ENCODE measurements at regions not wholly inside any gene's neighbourhood (a gene's known extent, or its start where the extent isn't known, plus 50 kb on each side); places are given as distances from the start of the nearest gene placed in this dataset.

DNA sequence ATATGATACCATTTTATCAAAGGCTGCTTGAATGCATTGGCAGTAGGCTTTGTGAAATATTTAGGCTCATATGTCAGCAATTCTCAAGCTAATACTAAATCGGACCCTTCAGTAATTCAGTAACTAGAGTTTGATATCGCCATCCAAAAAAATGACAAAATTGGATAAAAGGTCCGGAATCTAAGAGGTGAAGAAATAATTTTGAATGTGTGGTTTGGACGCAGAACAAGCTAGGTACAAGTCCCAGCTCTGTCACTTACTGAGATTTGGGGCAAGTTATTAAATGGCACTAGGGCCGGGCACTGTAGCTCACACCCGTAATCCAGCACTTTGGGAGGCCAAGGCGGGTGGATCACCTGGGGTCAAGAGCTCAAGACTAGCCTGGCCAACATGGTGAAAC is 956.5 kb downstream of the CDH11 start:
- TF ChIP-seq FOXP2 (optimal IDR thresholded peaks at IDR 0.05; ENCODE audit: borderline replicate concordance, extremely low read depth, extremely low read length, insufficient read depth) (no peak), TAF1 (IDR thresholded peaks at IDR 0.05; ENCODE audit: borderline replicate concordance, insufficient read depth, low read length) (no peak), SIN3A (IDR thresholded peaks at IDR 0.05; ENCODE audit: borderline replicate concordance, insufficient read depth, low read length) (no peak), POLR2AphosphoS5 (IDR thresholded peaks at IDR 0.05; ENCODE audit: low read depth, low read length) (no peak)
- TF ChIP-seq, protein P1, sequence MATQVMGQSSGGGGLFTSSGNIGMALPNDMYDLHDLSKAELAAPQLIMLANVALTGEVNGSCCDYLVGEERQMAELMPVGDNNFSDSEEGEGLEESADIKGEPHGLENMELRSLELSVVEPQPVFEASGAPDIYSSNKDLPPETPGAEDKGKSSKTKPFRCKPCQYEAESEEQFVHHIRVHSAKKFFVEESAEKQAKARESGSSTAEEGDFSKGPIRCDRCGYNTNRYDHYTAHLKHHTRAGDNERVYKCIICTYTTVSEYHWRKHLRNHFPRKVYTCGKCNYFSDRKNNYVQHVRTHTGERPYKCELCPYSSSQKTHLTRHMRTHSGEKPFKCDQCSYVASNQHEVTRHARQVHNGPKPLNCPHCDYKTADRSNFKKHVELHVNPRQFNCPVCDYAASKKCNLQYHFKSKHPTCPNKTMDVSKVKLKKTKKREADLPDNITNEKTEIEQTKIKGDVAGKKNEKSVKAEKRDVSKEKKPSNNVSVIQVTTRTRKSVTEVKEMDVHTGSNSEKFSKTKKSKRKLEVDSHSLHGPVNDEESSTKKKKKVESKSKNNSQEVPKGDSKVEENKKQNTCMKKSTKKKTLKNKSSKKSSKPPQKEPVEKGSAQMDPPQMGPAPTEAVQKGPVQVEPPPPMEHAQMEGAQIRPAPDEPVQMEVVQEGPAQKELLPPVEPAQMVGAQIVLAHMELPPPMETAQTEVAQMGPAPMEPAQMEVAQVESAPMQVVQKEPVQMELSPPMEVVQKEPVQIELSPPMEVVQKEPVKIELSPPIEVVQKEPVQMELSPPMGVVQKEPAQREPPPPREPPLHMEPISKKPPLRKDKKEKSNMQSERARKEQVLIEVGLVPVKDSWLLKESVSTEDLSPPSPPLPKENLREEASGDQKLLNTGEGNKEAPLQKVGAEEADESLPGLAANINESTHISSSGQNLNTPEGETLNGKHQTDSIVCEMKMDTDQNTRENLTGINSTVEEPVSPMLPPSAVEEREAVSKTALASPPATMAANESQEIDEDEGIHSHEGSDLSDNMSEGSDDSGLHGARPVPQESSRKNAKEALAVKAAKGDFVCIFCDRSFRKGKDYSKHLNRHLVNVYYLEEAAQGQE (IDR thresholded peaks at IDR 0.05; ENCODE audit: insufficient read depth in 1 of 2, low read depth in 2 of 2, low read length in 2 of 2): no peak

DNA sequence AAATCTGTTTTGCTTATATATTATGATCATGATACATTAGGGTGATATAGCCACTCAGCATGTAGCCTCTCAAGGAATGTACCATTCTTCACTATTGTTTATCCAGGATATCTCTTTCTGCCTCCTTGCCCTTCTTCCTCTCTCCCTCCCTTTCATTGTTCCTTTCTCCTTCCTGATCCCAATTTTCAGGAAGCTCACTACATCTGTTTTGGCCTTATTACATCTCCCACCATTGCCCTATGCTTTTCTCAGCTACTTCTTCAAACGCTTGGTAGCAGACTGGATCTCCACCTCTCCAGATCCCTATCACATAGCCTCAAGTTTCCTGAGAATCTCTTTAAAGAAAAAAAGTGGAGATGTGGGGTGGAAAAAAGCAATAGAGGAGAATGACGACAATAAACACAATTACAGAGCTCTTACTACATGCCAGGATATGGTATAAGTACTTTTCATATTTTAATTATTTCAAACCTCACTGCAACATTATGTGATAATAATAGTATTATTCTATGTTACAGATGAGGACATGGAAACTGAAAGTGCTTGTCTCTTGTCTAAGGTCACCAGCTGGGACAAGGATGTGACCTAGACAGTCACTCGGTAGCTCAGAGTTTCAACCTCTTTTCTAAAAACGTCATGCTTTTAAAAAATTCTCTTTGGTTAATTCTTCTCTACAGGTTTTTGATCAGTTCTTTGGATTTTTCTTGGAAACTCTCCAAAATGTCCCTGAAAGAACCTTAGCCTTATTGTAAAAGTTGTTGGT is 959.1 kb downstream of the CDH11 start:
- no peak for TF ChIP-seq FOXP2 (optimal IDR thresholded peaks at IDR 0.05; ENCODE audit: borderline replicate concordance, extremely low read depth, extremely low read length, insufficient read depth)
- TF ChIP-seq POLR2AphosphoS5 (IDR thresholded peaks at IDR 0.05; ENCODE audit: low read depth, low read length): no peak
- no peak for TF ChIP-seq TAF1 (IDR thresholded peaks at IDR 0.05; ENCODE audit: borderline replicate concordance, insufficient read depth, low read length)
- TF ChIP-seq, protein P1 (IDR thresholded peaks at IDR 0.05; ENCODE audit: insufficient read depth in 1 of 2, low read depth in 2 of 2, low read length in 2 of 2): no peak
- no peak for TF ChIP-seq SIN3A (IDR thresholded peaks at IDR 0.05; ENCODE audit: borderline replicate concordance, insufficient read depth, low read length)

DNA sequence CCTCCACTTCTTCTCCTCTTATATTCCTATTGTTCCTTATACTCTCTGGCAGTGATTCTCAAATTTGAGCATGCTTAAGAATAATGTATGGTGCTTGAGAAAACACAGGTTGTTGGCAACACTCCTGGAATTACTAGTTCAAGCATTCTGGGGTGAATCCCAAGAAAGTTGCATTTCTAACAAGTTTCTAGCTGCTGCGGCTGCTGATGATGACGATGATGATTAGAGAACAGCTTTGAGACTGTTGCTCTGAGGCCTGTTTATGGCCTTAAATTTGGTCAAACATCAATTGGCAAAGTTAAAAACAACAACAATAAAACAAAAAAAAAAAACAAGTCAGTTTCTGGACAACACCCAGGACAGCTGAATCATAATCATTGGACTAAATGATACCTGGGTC is 961.9 kb downstream of the CDH11 start:
- no peak for TF ChIP-seq POLR2AphosphoS5 (IDR thresholded peaks at IDR 0.05; ENCODE audit: low read depth, low read length)
- TF ChIP-seq, protein P1 (IDR thresholded peaks at IDR 0.05; ENCODE audit: insufficient read depth in 1 of 2, low read depth in 2 of 2, low read length in 2 of 2): no peak
- no peak for TF ChIP-seq FOXP2 (optimal IDR thresholded peaks at IDR 0.05; ENCODE audit: borderline replicate concordance, extremely low read depth, extremely low read length, insufficient read depth)
- TF ChIP-seq TAF1 (IDR thresholded peaks at IDR 0.05; ENCODE audit: borderline replicate concordance, insufficient read depth, low read length): no peak
- TF ChIP-seq SIN3A (IDR thresholded peaks at IDR 0.05; ENCODE audit: borderline replicate concordance, insufficient read depth, low read length): no peak

DNA sequence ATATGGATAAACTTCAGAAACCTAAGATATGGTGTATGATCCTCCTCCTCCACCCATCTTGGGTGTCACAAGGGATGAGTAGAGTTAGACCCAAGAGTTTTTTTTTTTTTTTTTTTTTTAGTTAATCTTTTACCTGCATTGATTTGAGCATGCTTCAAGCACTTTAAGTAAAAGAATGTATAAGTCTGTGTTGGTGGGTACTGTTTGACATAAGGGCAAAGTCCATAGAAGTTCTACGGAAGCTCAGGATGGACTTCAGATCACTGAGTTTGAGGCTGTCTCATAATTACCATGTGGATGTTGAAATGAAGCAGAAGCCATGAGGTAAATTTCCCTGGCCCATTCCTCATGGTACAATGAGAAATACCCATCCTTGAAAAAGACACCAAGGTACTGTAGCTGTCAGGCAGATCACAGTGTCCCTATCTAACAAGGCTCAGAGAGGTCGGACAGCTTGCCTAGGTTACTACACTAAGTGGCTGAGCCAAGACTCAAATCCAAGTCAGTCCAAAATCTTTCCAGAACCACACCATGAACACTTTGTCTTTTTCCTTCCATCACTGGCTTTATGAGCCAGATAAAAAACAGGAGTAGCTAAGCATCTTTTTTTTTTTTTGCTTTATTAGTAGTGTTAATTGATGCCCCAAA is 962.8 kb downstream of the CDH11 start:
- no peak for TF ChIP-seq TAF1 (IDR thresholded peaks at IDR 0.05; ENCODE audit: borderline replicate concordance, insufficient read depth, low read length)
- no peak for TF ChIP-seq SIN3A (IDR thresholded peaks at IDR 0.05; ENCODE audit: borderline replicate concordance, insufficient read depth, low read length)
- no peak for TF ChIP-seq POLR2AphosphoS5 (IDR thresholded peaks at IDR 0.05; ENCODE audit: low read depth, low read length)
- TF ChIP-seq FOXP2 (optimal IDR thresholded peaks at IDR 0.05; ENCODE audit: borderline replicate concordance, extremely low read depth, extremely low read length, insufficient read depth): no peak
- TF ChIP-seq, protein P1 (IDR thresholded peaks at IDR 0.05; ENCODE audit: insufficient read depth in 1 of 2, low read depth in 2 of 2, low read length in 2 of 2): no peak

All from PFSK-1 (cell line).